ENCODE measurements at regions not wholly inside any gene's neighbourhood (a gene's known extent, or its start where the extent isn't known, plus 50 kb on each side); places are given as distances from the start of the nearest gene placed in this dataset.

GRCh38 chr15:60081976-60082375 is 77.9 kb downstream of the FOXB1 start:
- H3K9me3 ChIP-seq, result no peaks in the 10 kb centered on the region
- H3K4me3 ChIP-seq, result no peak overlapping the region
- no peaks in the 10 kb centered on the region for H3K4me1 ChIP-seq
- peaks cover 2% of the 10 kb centered on the region; the same call in 1 of the 2 replicates for H3K27me3 ChIP-seq (ENCODE audit: low read depth)
- DNase-seq (ENCODE audit: low spot score in 2 of 2), result no peak
- in situ Hi-C loops (cut with MboI; ENCODE audit: low sequenced_read_pairs), result no loop called here
- H3K36me3 ChIP-seq (replicated peaks), result no peaks in the 10 kb centered on the region

- in situ Hi-C loops (cut with MboI; ENCODE audit: low sequenced_read_pairs), result no loop called here
- Histone ChIP-seq H3K36me3 (replicated peaks) (no peaks in the 10 kb centered on the region), H3K4me1 (no peaks in the 10 kb centered on the region), H3K4me3 (no peak overlapping the region), H3K9me3 (no peaks in the 10 kb centered on the region), H3K27me3 (ENCODE audit: low read depth) (no peaks in the 10 kb centered on the region)
- DNase-seq (ENCODE audit: low spot score in 2 of 2), result no peak
Measured at GRCh38 chr15:60083318-60083717, 79.2 kb downstream of the FOXB1 start.

- no peaks in the 10 kb centered on the region for H3K27me3 ChIP-seq (ENCODE audit: low read depth)
- no peaks in the 10 kb centered on the region for H3K4me1 ChIP-seq
- no peaks in the 10 kb centered on the region for H3K36me3 ChIP-seq (replicated peaks)
- DNase-seq (ENCODE audit: low spot score in 2 of 2), result no peak
- no peaks in the 10 kb centered on the region for H3K9me3 ChIP-seq
- H3K4me3 ChIP-seq, result no peak overlapping the region
- in situ Hi-C loops (cut with MboI; ENCODE audit: low sequenced_read_pairs), result no loop called here
Measured at GRCh38 chr15:60086681-60087429, 82.7 kb downstream of the FOXB1 start.

- DNase-seq (ENCODE audit: low spot score in 2 of 2), result no peak
- Histone ChIP-seq H3K27me3 (ENCODE audit: low read depth) (no peaks in the 10 kb centered on the region), H3K9me3 (no peaks in the 10 kb centered on the region), H3K4me3 (no peak overlapping the region), H3K36me3 (replicated peaks) (no peaks in the 10 kb centered on the region), H3K4me1 (no peaks in the 10 kb centered on the region)
- in situ Hi-C loops (cut with MboI; ENCODE audit: low sequenced_read_pairs), result no loop called here
Measured at GRCh38 chr15:60087561-60087960, 83.5 kb downstream of the FOXB1 start.

GRCh38 chr15:60090747-60091146 is 86.6 kb downstream of the FOXB1 start:
- Histone ChIP-seq H3K4me1 (no peaks in the 10 kb centered on the region), H3K9me3 (no peaks in the 10 kb centered on the region), H3K36me3 (replicated peaks) (no peaks in the 10 kb centered on the region), H3K4me3 (no peak overlapping the region), H3K27me3 (ENCODE audit: low read depth) (0 out of 2 replicates have a peak, but pooled peaks cover 3% of the 10 kb centered on the region)
- in situ Hi-C loops (cut with MboI; ENCODE audit: low sequenced_read_pairs), result no loop called here
- DNase-seq (ENCODE audit: low spot score in 2 of 2), result no peak

- 0 out of 2 replicates have a peak, but pooled peaks cover 3% of the 10 kb centered on the region for H3K27me3 ChIP-seq (ENCODE audit: low read depth)
- DNase-seq (ENCODE audit: low spot score in 2 of 2), result no peak
- H3K9me3 ChIP-seq, result no peaks in the 10 kb centered on the region
- H3K4me1 ChIP-seq, result no peaks in the 10 kb centered on the region
- in situ Hi-C loops (cut with MboI; ENCODE audit: low sequenced_read_pairs), result no loop called here
- H3K4me3 ChIP-seq, result no peak overlapping the region
- no peaks in the 10 kb centered on the region for H3K36me3 ChIP-seq (replicated peaks)
Measured at GRCh38 chr15:60091157-60091556, 87.0 kb downstream of the FOXB1 start.

- H3K4me1 ChIP-seq, result no peaks in the 10 kb centered on the region
- 0 out of 2 replicates have a peak, but pooled peaks cover 3% of the 10 kb centered on the region for H3K27me3 ChIP-seq (ENCODE audit: low read depth)
- no peak for DNase-seq (ENCODE audit: low spot score in 2 of 2)
- H3K4me3 ChIP-seq, result no peak overlapping the region
- in situ Hi-C loops (cut with MboI; ENCODE audit: low sequenced_read_pairs), result no loop called here
- H3K36me3 ChIP-seq (replicated peaks), result no peaks in the 10 kb centered on the region
- no peaks in the 10 kb centered on the region for H3K9me3 ChIP-seq
Measured at GRCh38 chr15:60091911-60092310, 87.8 kb downstream of the FOXB1 start.

GRCh38 chr15:60093273-60094067 is 89.4 kb downstream of the FOXB1 start:
- in situ Hi-C loops (cut with MboI; ENCODE audit: low sequenced_read_pairs), result no loop called here
- Histone ChIP-seq H3K27me3 (ENCODE audit: low read depth) (0 out of 2 replicates have a peak, but pooled peaks cover 3% of the 10 kb centered on the region), H3K9me3 (no peaks in the 10 kb centered on the region), H3K4me3 (no peak overlapping the region), H3K4me1 (no peaks in the 10 kb centered on the region), H3K36me3 (replicated peaks) (no peaks in the 10 kb centered on the region)
- no peak for DNase-seq (ENCODE audit: low spot score in 2 of 2)

- no peaks in the 10 kb centered on the region for H3K36me3 ChIP-seq (replicated peaks)
- in situ Hi-C loops (cut with MboI; ENCODE audit: low sequenced_read_pairs), result no loop called here
- no peaks in the 10 kb centered on the region for H3K9me3 ChIP-seq
- no peaks in the 10 kb centered on the region for H3K4me1 ChIP-seq
- no peak for DNase-seq (ENCODE audit: low spot score in 2 of 2)
- no peak overlapping the region for H3K4me3 ChIP-seq
- 0 out of 2 replicates have a peak, but pooled peaks cover 3% of the 10 kb centered on the region for H3K27me3 ChIP-seq (ENCODE audit: low read depth)
Measured at GRCh38 chr15:60095711-60096110, 91.6 kb downstream of the FOXB1 start.

- Histone ChIP-seq H3K36me3 (replicated peaks) (no peaks in the 10 kb centered on the region), H3K4me3 (no peak overlapping the region), H3K4me1 (no peaks in the 10 kb centered on the region), H3K9me3 (no peaks in the 10 kb centered on the region), H3K27me3 (ENCODE audit: low read depth) (0 out of 2 replicates have a peak, but pooled peaks cover 3% of the 10 kb centered on the region)
- in situ Hi-C loops (cut with MboI; ENCODE audit: low sequenced_read_pairs), result no loop called here
- no peak for DNase-seq (ENCODE audit: low spot score in 2 of 2)
Measured at GRCh38 chr15:60096157-60096556, 92.0 kb downstream of the FOXB1 start.

GRCh38 chr15:60101416-60101815 is 97.3 kb downstream of the FOXB1 start:
- Histone ChIP-seq H3K36me3 (replicated peaks) (no peaks in the 10 kb centered on the region), H3K4me3 (no peak overlapping the region), H3K4me1 (no peaks in the 10 kb centered on the region), H3K9me3 (no peaks in the 10 kb centered on the region), H3K27me3 (ENCODE audit: low read depth) (no peaks in the 10 kb centered on the region)
- DNase-seq (ENCODE audit: low spot score in 2 of 2), result no peak
- in situ Hi-C loops (cut with MboI; ENCODE audit: low sequenced_read_pairs), result no loop called here

- no peak overlapping the region for H3K4me3 ChIP-seq
- no peaks in the 10 kb centered on the region for H3K27me3 ChIP-seq (ENCODE audit: low read depth)
- H3K4me1 ChIP-seq, result no peaks in the 10 kb centered on the region
- in situ Hi-C loops (cut with MboI; ENCODE audit: low sequenced_read_pairs), result no loop called here
- H3K9me3 ChIP-seq, result no peaks in the 10 kb centered on the region
- DNase-seq (ENCODE audit: low spot score in 2 of 2), result no peak
- no peaks in the 10 kb centered on the region for H3K36me3 ChIP-seq (replicated peaks)
Measured at GRCh38 chr15:60102748-60103147, 98.6 kb downstream of the FOXB1 start.

GRCh38 chr15:60110909-60111308 is 106.8 kb downstream of the FOXB1 start:
- no peak for DNase-seq (ENCODE audit: low spot score in 2 of 2)
- Histone ChIP-seq H3K27me3 (ENCODE audit: low read depth) (no peaks in the 10 kb centered on the region), H3K4me3 (no peak overlapping the region), H3K36me3 (replicated peaks) (no peaks in the 10 kb centered on the region), H3K9me3 (no peaks in the 10 kb centered on the region), H3K4me1 (no peaks in the 10 kb centered on the region)
- in situ Hi-C loops (cut with MboI; ENCODE audit: low sequenced_read_pairs), result no loop called here

Measured in HAP-1 (cell line).